MM.1S (cell line): ENCODE measurements at regions not wholly inside any gene's neighbourhood (a gene's known extent, or its start where the extent isn't known, plus 50 kb on each side); places are given as distances from the start of the nearest gene placed in this dataset.

ENCODE experiments used
- EZH2 ChIP-seq: fragments of 300-600 bp; sonication (generic); optimal IDR thresholded peaks from 2 replicates; pipeline ENCODE3; 2017; ENCODE audit warnings: low read depth, mild to moderate bottlenecking, antibody characterized with exemption, low read length, mixed read lengths
- TF ChIP-seq, protein P1 (sequence below): fragments of 300-600 bp; sonication (generic); IDR thresholded peaks from 2 replicates; pipeline ENCODE4 v1.5.1; 2016; ENCODE audit warnings: antibody characterized with exemption, low read length, mixed read lengths

GRCh38 chr4:79199743-79200142 lies 126.1 kb downstream of the NAA11 start:
- TF ChIP-seq, protein P1, sequence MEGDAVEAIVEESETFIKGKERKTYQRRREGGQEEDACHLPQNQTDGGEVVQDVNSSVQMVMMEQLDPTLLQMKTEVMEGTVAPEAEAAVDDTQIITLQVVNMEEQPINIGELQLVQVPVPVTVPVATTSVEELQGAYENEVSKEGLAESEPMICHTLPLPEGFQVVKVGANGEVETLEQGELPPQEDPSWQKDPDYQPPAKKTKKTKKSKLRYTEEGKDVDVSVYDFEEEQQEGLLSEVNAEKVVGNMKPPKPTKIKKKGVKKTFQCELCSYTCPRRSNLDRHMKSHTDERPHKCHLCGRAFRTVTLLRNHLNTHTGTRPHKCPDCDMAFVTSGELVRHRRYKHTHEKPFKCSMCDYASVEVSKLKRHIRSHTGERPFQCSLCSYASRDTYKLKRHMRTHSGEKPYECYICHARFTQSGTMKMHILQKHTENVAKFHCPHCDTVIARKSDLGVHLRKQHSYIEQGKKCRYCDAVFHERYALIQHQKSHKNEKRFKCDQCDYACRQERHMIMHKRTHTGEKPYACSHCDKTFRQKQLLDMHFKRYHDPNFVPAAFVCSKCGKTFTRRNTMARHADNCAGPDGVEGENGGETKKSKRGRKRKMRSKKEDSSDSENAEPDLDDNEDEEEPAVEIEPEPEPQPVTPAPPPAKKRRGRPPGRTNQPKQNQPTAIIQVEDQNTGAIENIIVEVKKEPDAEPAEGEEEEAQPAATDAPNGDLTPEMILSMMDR: no peak
- no peak for TF ChIP-seq EZH2
